ENCODE measurements at regions not wholly inside any gene's neighbourhood (a gene's known extent, or its start where the extent isn't known, plus 50 kb on each side); places are given as distances from the start of the nearest gene placed in this dataset.
"Not testable (repeated sequence)": the region's sequence is repeated elsewhere in the genome, so short reads cannot be mapped to it uniquely, and the experiment has no call there.

DNA sequence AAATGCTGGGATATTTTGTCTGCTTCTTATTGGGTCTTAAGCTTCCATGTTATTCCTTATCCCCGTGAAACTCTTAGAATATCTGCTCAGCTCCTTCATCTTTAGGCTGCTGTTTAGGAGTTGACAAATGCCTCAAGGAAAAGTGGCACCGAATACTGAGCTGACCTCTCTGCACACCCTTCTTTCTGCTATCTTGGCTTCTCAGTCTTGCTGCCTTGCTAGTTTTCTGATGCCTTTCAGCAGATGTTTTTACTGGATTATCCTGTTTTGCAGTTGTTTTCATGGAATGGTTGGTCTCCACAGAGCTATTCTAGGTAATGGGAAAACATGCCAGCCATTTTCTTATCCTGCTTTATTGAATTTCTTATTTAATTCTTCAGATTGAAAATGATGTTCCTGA lies 86.3 kb downstream of the GYPE start:
- DNase-seq (no peak), ATAC-seq (ENCODE audit: poor library complexity) (no peak)
- H3K4me3 ChIP-seq (ENCODE audit: low read length): no peak overlapping the region
- Mint-ChIP-seq H3K4me3 (no peak overlapping the region), H3K9me3 (no peaks in the 10 kb centered on the region), H3K4me1 (ENCODE audit: low read depth) (no peaks in the 10 kb centered on the region), H3K27ac (no peak overlapping the region), H3K27me3 (peaks cover 8% of the 10 kb centered on the region), H3K36me3 (ENCODE audit: low read depth) (no peaks in the 10 kb centered on the region)
- ChIA-PET POLR2A (no interaction called here), CTCF (no interaction called here)
- no peaks in the 10 kb centered on the region for H3K4me1 ChIP-seq (ENCODE audit: insufficient read depth, low read length)
- H3K27me3 ChIP-seq (ENCODE audit: control insufficient read depth in 1 of 2, insufficient read depth in 2 of 2, low read length in 2 of 2): no peaks in the 10 kb centered on the region
- TF ChIP-seq, protein P1, sequence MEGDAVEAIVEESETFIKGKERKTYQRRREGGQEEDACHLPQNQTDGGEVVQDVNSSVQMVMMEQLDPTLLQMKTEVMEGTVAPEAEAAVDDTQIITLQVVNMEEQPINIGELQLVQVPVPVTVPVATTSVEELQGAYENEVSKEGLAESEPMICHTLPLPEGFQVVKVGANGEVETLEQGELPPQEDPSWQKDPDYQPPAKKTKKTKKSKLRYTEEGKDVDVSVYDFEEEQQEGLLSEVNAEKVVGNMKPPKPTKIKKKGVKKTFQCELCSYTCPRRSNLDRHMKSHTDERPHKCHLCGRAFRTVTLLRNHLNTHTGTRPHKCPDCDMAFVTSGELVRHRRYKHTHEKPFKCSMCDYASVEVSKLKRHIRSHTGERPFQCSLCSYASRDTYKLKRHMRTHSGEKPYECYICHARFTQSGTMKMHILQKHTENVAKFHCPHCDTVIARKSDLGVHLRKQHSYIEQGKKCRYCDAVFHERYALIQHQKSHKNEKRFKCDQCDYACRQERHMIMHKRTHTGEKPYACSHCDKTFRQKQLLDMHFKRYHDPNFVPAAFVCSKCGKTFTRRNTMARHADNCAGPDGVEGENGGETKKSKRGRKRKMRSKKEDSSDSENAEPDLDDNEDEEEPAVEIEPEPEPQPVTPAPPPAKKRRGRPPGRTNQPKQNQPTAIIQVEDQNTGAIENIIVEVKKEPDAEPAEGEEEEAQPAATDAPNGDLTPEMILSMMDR (IDR thresholded peaks at IDR 0.05): no peak
- H3K9me3 ChIP-seq (ENCODE audit: control insufficient read depth in 1 of 2, insufficient read depth in 1 of 2, low read length in 2 of 2): no peaks in the 10 kb centered on the region
- H3K27ac ChIP-seq (ENCODE audit: low read depth in 1 of 2, low read length in 2 of 2): no peak overlapping the region
- no peaks in the 10 kb centered on the region for H3K36me3 ChIP-seq (ENCODE audit: insufficient read depth, low read length)
- intact Hi-C loops (cut with DNase I, micrococcal nuclease): no loop called here

DNA sequence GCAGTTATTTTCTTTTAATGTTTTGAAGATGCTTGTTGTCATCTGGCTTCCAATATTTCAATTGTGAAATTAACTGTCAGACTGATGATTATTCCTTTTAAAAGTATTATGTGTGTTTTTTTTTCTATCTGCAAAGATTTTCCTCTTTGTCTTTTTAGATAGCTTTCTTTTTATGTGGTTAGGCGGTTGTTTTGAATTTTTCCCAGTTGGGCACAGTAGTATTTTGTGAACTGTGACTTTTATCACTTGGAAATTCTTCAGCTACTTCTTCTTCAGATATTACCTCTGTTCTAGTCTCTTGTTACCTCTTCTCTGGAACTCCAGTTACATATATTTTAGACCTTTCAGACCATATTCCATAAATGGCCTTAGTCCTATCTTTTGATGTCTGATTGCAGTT lies 87.5 kb downstream of the GYPE start:
- intact Hi-C loops (cut with DNase I, micrococcal nuclease); DNase-seq; ATAC-seq (ENCODE audit: poor library complexity); H3K27ac ChIP-seq (ENCODE audit: low read depth in 1 of 2, low read length in 2 of 2); POLR2A ChIA-PET; H3K27ac Mint-ChIP-seq; H3K36me3 Mint-ChIP-seq (ENCODE audit: low read depth); H3K4me3 ChIP-seq (ENCODE audit: low read length); H3K4me3 Mint-ChIP-seq; H3K36me3 ChIP-seq (ENCODE audit: insufficient read depth, low read length); H3K9me3 ChIP-seq (ENCODE audit: control insufficient read depth in 1 of 2, insufficient read depth in 1 of 2, low read length in 2 of 2); H3K4me1 Mint-ChIP-seq (ENCODE audit: low read depth); H3K27me3 ChIP-seq (ENCODE audit: control insufficient read depth in 1 of 2, insufficient read depth in 2 of 2, low read length in 2 of 2); H3K4me1 ChIP-seq (ENCODE audit: insufficient read depth, low read length); H3K27me3 Mint-ChIP-seq; CTCF ChIA-PET; H3K9me3 Mint-ChIP-seq: not testable (repeated sequence)

- POLR2A ChIA-PET: not testable (repeated sequence)
These were observed 90.0 kb downstream of the GYPE start for GRCh38 chr4:143815375-143815774.

GRCh38 chr4:143813431-143814154 lies 91.8 kb downstream of the GYPE start:
- CTCF ChIA-PET: not testable (repeated sequence)

More at GRCh38 chr4:143815375-143815774, 90.0 kb downstream of the GYPE start:
- DNase-seq; H3K36me3 ChIP-seq (ENCODE audit: insufficient read depth, low read length); H3K4me3 ChIP-seq (ENCODE audit: low read length); H3K27ac ChIP-seq (ENCODE audit: low read depth in 1 of 2, low read length in 2 of 2); intact Hi-C loops (cut with DNase I, micrococcal nuclease); H3K36me3 Mint-ChIP-seq (ENCODE audit: low read depth); CTCF ChIA-PET; H3K27ac Mint-ChIP-seq; H3K27me3 ChIP-seq (ENCODE audit: control insufficient read depth in 1 of 2, insufficient read depth in 2 of 2, low read length in 2 of 2); ATAC-seq (ENCODE audit: poor library complexity); H3K4me3 Mint-ChIP-seq; H3K27me3 Mint-ChIP-seq; H3K4me1 ChIP-seq (ENCODE audit: insufficient read depth, low read length); H3K9me3 Mint-ChIP-seq; H3K9me3 ChIP-seq (ENCODE audit: control insufficient read depth in 1 of 2, insufficient read depth in 1 of 2, low read length in 2 of 2); H3K4me1 Mint-ChIP-seq (ENCODE audit: low read depth): not testable (repeated sequence)

GRCh38 chr4:143791693-143792092 lies 91.2 kb upstream of the FREM3 start:
- H3K4me3 Mint-ChIP-seq; ATAC-seq (ENCODE audit: poor library complexity); H3K9me3 Mint-ChIP-seq; H3K27me3 Mint-ChIP-seq; intact Hi-C loops (cut with DNase I, micrococcal nuclease); POLR2A ChIA-PET; DNase-seq; H3K27me3 ChIP-seq (ENCODE audit: control insufficient read depth in 1 of 2, insufficient read depth in 2 of 2, low read length in 2 of 2); CTCF ChIA-PET; H3K4me1 ChIP-seq (ENCODE audit: insufficient read depth, low read length); H3K9me3 ChIP-seq (ENCODE audit: control insufficient read depth in 1 of 2, insufficient read depth in 1 of 2, low read length in 2 of 2); H3K36me3 Mint-ChIP-seq (ENCODE audit: low read depth); H3K36me3 ChIP-seq (ENCODE audit: insufficient read depth, low read length); H3K4me1 Mint-ChIP-seq (ENCODE audit: low read depth); H3K27ac ChIP-seq (ENCODE audit: low read depth in 1 of 2, low read length in 2 of 2); H3K4me3 ChIP-seq (ENCODE audit: low read length); H3K27ac Mint-ChIP-seq: not testable (repeated sequence)

More at GRCh38 chr4:143813431-143814154, 91.8 kb downstream of the GYPE start:
- H3K9me3 Mint-ChIP-seq; H3K4me3 ChIP-seq (ENCODE audit: low read length); POLR2A ChIA-PET; H3K27me3 Mint-ChIP-seq; H3K36me3 ChIP-seq (ENCODE audit: insufficient read depth, low read length); H3K4me1 ChIP-seq (ENCODE audit: insufficient read depth, low read length); intact Hi-C loops (cut with DNase I, micrococcal nuclease); H3K27ac ChIP-seq (ENCODE audit: low read depth in 1 of 2, low read length in 2 of 2); ATAC-seq (ENCODE audit: poor library complexity); H3K4me1 Mint-ChIP-seq (ENCODE audit: low read depth); H3K36me3 Mint-ChIP-seq (ENCODE audit: low read depth); H3K27ac Mint-ChIP-seq; H3K9me3 ChIP-seq (ENCODE audit: control insufficient read depth in 1 of 2, insufficient read depth in 1 of 2, low read length in 2 of 2); H3K4me3 Mint-ChIP-seq; H3K27me3 ChIP-seq (ENCODE audit: control insufficient read depth in 1 of 2, insufficient read depth in 2 of 2, low read length in 2 of 2); DNase-seq: not testable (repeated sequence)

- H3K27me3 Mint-ChIP-seq; H3K36me3 ChIP-seq (ENCODE audit: insufficient read depth, low read length); H3K27me3 ChIP-seq (ENCODE audit: control insufficient read depth in 1 of 2, insufficient read depth in 2 of 2, low read length in 2 of 2); DNase-seq; H3K4me1 ChIP-seq (ENCODE audit: insufficient read depth, low read length); H3K27ac ChIP-seq (ENCODE audit: low read depth in 1 of 2, low read length in 2 of 2); H3K4me3 Mint-ChIP-seq; H3K36me3 Mint-ChIP-seq (ENCODE audit: low read depth); POLR2A ChIA-PET; CTCF ChIA-PET; ATAC-seq (ENCODE audit: poor library complexity); intact Hi-C loops (cut with DNase I, micrococcal nuclease); H3K4me3 ChIP-seq (ENCODE audit: low read length); H3K27ac Mint-ChIP-seq; H3K9me3 ChIP-seq (ENCODE audit: control insufficient read depth in 1 of 2, insufficient read depth in 1 of 2, low read length in 2 of 2); H3K4me1 Mint-ChIP-seq (ENCODE audit: low read depth); H3K9me3 Mint-ChIP-seq: not testable (repeated sequence)
These were observed 90.0 kb upstream of the FREM3 start for GRCh38 chr4:143790425-143790824.
